Keratinocyte (primary cell): ENCODE measurements at regions not wholly inside any gene's neighbourhood (a gene's known extent, or its start where the extent isn't known, plus 50 kb on each side); places are given as distances from the start of the nearest gene placed in this dataset.

ENCODE experiments used
- DNase-seq: peaks from one replicate; pipeline ENCODE4 v3.0.0-alpha.2; 2011; ENCODE audit warnings: low read depth, missing footprints, low spot score
- FAIRE-seq: peaks from 2 replicates; lab custom pipeline; 2011; peaks lifted over from hg19 to GRCh38; lab: Jason Lieb, UNC
- H2AFZ ChIP-seq: 2 replicates; pipeline ENCODE4 v1.6.0; 2012; ENCODE audit warnings: low read length, control low read depth, inconsistent platforms; ENCODE audit not compliant: control insufficient read depth
- H3K27ac ChIP-seq: 2 replicates; pipeline ENCODE4 v1.5.1; 2011; ENCODE audit warnings: low read length; ENCODE audit not compliant: control insufficient read depth, insufficient read depth
- H3K27me3 ChIP-seq: 3 replicates; pipeline ENCODE4 v1.6.0; 2011; ENCODE audit warnings: low read length; ENCODE audit not compliant: control insufficient read depth, insufficient read depth; ENCODE audit errors: extremely low read depth
- H3K36me3 ChIP-seq, 2 experiments: 2 replicates in 1 of 2; 3 replicates in 1 of 2; pipeline ENCODE4 v1.5.1; 2011; ENCODE audit warnings: low read length in 2 of 2, mild to moderate bottlenecking in 1 of 2; ENCODE audit not compliant: control insufficient read depth in 2 of 2, insufficient read depth in 2 of 2; ENCODE audit errors: extremely low read depth in 1 of 2
- H3K4me1 ChIP-seq: 3 replicates; pipeline ENCODE4 v1.5.1; 2011; ENCODE audit warnings: low read length; ENCODE audit not compliant: control insufficient read depth, insufficient read depth; ENCODE audit errors: extremely low read depth
- H3K4me2 ChIP-seq: 3 replicates; pipeline ENCODE4 v1.6.0; 2011; ENCODE audit warnings: low read depth, low read length; ENCODE audit not compliant: control insufficient read depth, insufficient read depth; ENCODE audit errors: extremely low read depth
- H3K4me3 ChIP-seq, 3 experiments: fragments of 200-600 bp in 1 of 3; sonication (generic) in 1 of 3; 2 replicates in 2 of 3; 3 replicates in 1 of 3; pipeline ENCODE4 v1.5.1; 2011 to 2016; ENCODE audit warnings: low read length in 3 of 3, mild to moderate bottlenecking in 3 of 3, control low read depth in 2 of 3, inconsistent platforms in 1 of 3, low read depth in 1 of 3, mixed read lengths in 1 of 3, mixed run types in 1 of 3, moderate library complexity in 1 of 3; ENCODE audit not compliant: control insufficient read depth in 2 of 3, insufficient read depth in 2 of 3; ENCODE audit errors: extremely low read depth in 1 of 3
- H3K79me2 ChIP-seq: 2 replicates; pipeline ENCODE4 v1.6.0; 2012; ENCODE audit warnings: low read length; ENCODE audit not compliant: control insufficient read depth, insufficient read depth
- H3K9ac ChIP-seq: 3 replicates; pipeline ENCODE4 v1.6.0; 2011; ENCODE audit warnings: low read length; ENCODE audit not compliant: control insufficient read depth, insufficient read depth; ENCODE audit errors: extremely low read depth
- H3K9me1 ChIP-seq: 3 replicates; pipeline ENCODE4 v1.6.0; 2011; ENCODE audit warnings: low read length; ENCODE audit not compliant: control insufficient read depth, insufficient read depth; ENCODE audit errors: extremely low read depth
- H3K9me3 ChIP-seq: 2 replicates; pipeline ENCODE4 v1.5.1; 2012; ENCODE audit warnings: low read depth, low read length; ENCODE audit not compliant: control insufficient read depth
- H4K20me1 ChIP-seq: 3 replicates; pipeline ENCODE4 v1.6.0; 2011; ENCODE audit warnings: low read length; ENCODE audit not compliant: control insufficient read depth, insufficient read depth; ENCODE audit errors: extremely low read depth
- EZH2 ChIP-seq: IDR thresholded peaks from one replicate; pipeline ENCODE4 v1.6.1; 2012; ENCODE audit warnings: inconsistent platforms, mild to moderate bottlenecking, low read length, moderate library complexity
- dilution Hi-C: fragments of 300-500 bp; cut with MboI; formaldehyde crosslinking; loops from one replicate; pipeline ENCODE4 v1.7.0; 2020; ENCODE audit warnings: low sequenced_read_pairs; ENCODE audit not compliant: extremely low pct_ligation_motif_present
- TF ChIP-seq, protein P1 (sequence below), 3 experiments: IDR thresholded peaks in 1 of 3; conservative IDR thresholded peaks in 1 of 3; optimal IDR thresholded peaks in 1 of 3; 2 replicates in 2 of 3; 3 replicates in 1 of 3; pipeline versions ENCODE3 to v1.5.1; 2011; ENCODE audit warnings: low read length in 3 of 3, mild to moderate bottlenecking in 3 of 3, moderate library complexity in 2 of 3, control low read depth in 1 of 3, inconsistent platforms in 1 of 3; ENCODE audit not compliant: insufficient read depth in 2 of 3; ENCODE audit errors: extremely low read depth in 1 of 3

DNA sequence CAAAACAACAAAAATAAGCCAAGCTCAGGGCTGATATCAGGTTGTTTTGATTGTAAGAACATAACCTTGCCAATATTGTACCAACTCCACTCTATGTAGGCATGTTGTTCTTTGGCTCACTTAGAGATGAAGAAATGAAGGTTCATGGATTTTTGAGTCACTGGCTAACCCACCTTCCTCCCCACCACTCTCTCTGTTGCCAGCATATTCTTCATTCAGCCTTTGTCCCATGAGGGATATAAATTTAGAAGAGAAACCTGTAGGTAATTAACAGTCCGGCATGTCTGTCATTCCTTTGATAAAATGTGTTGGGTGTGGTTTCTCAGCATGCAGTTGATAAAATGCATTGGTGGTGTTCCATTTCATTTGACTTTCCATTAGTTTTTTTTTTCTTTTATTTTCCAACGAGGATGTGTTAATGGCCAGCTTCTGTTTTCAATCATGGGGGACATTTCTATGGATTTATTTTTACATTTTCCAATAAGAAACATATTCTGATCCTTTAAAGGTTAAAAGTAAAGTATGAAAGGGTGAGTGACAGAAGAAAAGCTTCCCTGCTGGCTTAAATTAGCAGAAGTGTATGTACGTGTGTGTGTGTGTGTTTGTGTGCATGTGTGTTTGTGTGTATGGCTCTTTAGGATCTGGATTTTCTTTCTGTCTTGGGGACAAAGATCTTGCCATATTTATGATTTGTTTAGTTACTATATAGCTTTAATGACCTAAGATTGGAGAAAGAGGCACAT is 166.2 kb upstream of the KCNJ16 start:
- Histone ChIP-seq H2AFZ (no peak overlapping the region), H4K20me1 (no peaks in the 10 kb centered on the region), H3K9ac (no peak overlapping the region), H3K4me3 (no peak overlapping the region), H3K36me3 (no peaks in the 10 kb centered on the region), H3K9me1 (no peaks in the 10 kb centered on the region), H3K9me3 (no peaks in the 10 kb centered on the region), H3K4me2 (no peak overlapping the region), H3K27me3 (no peaks in the 10 kb centered on the region), H3K4me1 (no peaks in the 10 kb centered on the region), H3K79me2 (no peaks in the 10 kb centered on the region), H3K27ac (no peak overlapping the region)
- TF ChIP-seq, protein P1, sequence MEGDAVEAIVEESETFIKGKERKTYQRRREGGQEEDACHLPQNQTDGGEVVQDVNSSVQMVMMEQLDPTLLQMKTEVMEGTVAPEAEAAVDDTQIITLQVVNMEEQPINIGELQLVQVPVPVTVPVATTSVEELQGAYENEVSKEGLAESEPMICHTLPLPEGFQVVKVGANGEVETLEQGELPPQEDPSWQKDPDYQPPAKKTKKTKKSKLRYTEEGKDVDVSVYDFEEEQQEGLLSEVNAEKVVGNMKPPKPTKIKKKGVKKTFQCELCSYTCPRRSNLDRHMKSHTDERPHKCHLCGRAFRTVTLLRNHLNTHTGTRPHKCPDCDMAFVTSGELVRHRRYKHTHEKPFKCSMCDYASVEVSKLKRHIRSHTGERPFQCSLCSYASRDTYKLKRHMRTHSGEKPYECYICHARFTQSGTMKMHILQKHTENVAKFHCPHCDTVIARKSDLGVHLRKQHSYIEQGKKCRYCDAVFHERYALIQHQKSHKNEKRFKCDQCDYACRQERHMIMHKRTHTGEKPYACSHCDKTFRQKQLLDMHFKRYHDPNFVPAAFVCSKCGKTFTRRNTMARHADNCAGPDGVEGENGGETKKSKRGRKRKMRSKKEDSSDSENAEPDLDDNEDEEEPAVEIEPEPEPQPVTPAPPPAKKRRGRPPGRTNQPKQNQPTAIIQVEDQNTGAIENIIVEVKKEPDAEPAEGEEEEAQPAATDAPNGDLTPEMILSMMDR (optimal IDR thresholded peaks at IDR 0.05 in 1 of 3, IDR thresholded peaks at IDR 0.05 in 1 of 3, conservative IDR thresholded peaks at IDR 0.05 in 1 of 3; ENCODE audit: extremely low read depth in 1 of 3, insufficient read depth in 2 of 3, low read length in 3 of 3), result no peak
- TF ChIP-seq EZH2, result no peak
- no peak for FAIRE-seq
- DNase-seq, result no peak
- dilution Hi-C loops, result no loop called here

DNA sequence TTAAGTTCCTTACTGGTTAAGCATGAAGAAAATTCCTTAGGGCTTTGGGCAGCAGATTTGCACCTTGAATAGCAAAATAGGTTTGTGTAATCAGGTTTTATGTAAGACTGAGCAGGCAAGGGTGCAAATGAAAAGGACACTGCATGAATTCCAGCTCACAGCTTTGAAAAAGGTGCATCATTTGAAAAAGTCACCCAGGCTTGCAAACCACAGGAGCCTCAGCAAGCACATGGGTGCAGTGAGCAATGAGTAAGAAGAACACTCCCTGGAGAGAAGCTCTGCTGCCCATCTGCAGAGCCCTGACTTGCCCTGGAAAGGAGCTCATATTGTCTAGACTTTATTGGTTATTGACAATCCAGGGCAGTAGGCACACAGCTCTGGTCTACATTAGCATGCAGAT is 165.6 kb upstream of the KCNJ16 start:
- Histone ChIP-seq H3K9ac (no peak overlapping the region), H3K4me3 (no peak overlapping the region), H3K4me2 (no peak overlapping the region), H4K20me1 (no peaks in the 10 kb centered on the region), H3K27ac (no peak overlapping the region), H3K4me1 (no peaks in the 10 kb centered on the region), H3K27me3 (no peaks in the 10 kb centered on the region), H3K9me1 (no peaks in the 10 kb centered on the region), H2AFZ (no peak overlapping the region), H3K36me3 (no peaks in the 10 kb centered on the region), H3K9me3 (no peaks in the 10 kb centered on the region), H3K79me2 (no peaks in the 10 kb centered on the region)
- dilution Hi-C loops, result no loop called here
- DNase-seq (no peak), FAIRE-seq (no peak)
- no peak for TF ChIP-seq EZH2
- TF ChIP-seq, protein P1 (optimal IDR thresholded peaks at IDR 0.05 in 1 of 3, IDR thresholded peaks at IDR 0.05 in 1 of 3, conservative IDR thresholded peaks at IDR 0.05 in 1 of 3; ENCODE audit: extremely low read depth in 1 of 3, insufficient read depth in 2 of 3, low read length in 3 of 3), result no peak
